Activated T-cell treated with anti-CD3 and anti-CD28 coated beads for 1 hour (primary cell): ENCODE measurements at regions not wholly inside any gene's neighbourhood (a gene's known extent, or its start where the extent isn't known, plus 50 kb on each side); places are given as distances from the start of the nearest gene placed in this dataset.

Experiments
- DNase-seq: peaks from one replicate; pipeline ENCODE4 v3.0.0-alpha.2; 2020; ENCODE audit warnings: low read depth

DNA sequence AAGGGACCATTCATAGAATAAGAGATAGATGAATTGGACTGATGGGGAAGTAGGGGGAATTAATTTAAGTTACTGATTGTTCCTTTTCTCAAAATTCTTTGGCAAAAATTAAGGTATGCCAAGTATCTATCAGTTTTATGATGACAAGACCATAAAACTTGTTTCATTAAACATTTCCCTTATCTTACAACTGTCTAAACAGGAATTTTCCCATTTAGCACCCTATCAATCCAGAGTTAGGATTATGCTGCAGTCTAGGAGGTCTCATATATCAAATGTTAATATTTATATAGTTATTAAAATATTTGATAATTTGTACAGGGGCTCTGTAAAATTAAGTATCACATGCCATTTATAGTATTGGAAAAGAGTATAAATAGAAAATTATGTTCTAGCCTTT, 51.5 kb upstream of the ARID1B start:
- no peak for DNase-seq

- no peak for DNase-seq
Measured at GRCh38 chr6:156720691-156721685, 56.2 kb upstream of the ARID1B start.

- DNase-seq, result peak; percentile 51
Measured at GRCh38 chr6:156719720-156720563, 57.2 kb upstream of the ARID1B start.

GRCh38 chr6:156719395-156719719, 57.8 kb upstream of the ARID1B start:
- DNase-seq, result no peak

- DNase-seq, result no peak
Measured at GRCh38 chr6:156718647-156719394, 58.4 kb upstream of the ARID1B start.

DNA sequence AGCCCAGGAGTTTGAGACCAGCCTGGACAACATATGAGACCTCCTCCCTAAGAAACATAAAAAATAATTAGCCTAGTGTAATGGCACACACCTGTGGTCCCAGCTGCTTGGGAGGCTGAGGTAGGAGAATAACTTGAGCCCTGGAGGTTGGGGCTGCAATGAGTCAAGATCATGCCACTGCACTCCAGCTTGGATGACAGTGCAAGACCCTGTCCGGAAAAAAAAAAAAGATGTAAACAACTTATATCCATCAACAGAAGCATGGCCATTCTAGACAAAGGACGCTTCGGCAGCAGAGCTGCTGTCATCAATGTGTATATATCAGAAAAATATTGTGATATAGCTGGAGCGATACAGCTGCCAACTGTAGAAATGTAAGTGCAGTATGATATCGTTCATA, 59.6 kb upstream of the ARID1B start:
- DNase-seq, result no peak

DNA sequence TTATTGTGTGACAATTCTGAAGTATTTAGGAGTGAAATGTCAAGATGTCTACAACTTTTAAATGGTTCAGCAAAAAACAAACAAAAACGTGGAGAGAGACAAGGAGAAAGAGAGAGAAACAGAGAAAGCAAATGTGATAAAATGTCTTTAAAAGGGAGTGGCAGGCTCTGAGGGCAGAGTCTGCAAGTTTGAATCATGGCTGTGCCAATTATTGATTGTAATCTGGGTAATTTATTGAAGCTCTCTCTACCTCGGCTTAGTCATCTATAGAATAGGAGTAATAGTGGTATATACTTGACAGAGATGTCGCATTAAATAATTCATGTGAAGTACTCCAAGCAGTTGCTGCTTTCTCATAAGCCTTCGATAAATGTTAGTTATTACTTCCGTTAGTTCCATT, 61.3 kb upstream of the ARID1B start:
- DNase-seq, result no peak

DNA sequence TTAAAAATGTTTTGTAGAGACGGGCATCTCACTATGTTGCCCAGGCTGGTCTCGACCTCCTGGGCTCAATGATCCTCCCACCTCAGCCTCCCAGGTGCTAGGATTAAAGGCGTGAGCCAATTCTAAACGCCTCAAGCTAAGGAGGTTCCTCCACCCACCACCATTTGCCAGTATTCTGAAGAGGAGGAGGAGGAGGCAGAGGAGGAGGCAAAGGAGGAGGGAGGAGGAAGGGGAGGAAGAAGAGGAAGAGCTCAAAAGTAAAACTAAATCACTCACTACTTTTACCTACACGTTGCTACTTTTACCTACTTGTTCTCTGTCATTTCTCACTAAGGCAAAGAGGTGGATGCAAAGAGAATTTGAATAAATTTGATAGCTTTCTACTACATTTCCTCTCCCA, 63.6 kb upstream of the ARID1B start:
- DNase-seq, result no peak

- DNase-seq, result no peak
Measured at GRCh38 chr6:156710479-156710878, 66.7 kb upstream of the ARID1B start.

DNA sequence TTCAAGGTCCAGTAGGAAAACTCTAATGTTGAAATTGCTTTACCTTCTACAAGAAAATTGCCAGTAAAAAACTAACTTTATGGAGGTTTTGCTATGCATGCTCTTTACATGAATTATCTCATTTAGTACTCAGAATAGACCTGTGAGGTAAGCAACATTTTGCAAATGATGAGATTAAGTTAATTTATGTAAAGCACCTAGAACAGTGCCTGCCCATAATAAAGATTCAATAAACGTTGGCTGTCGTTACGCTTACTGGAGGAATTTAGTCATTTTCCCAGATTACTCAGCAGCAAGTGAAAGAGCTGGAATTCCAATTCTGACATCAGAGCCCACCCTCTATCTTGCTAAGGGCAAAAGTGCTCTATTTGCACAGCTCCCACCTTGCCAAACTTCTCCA, 69.4 kb upstream of the ARID1B start:
- no peak for DNase-seq

DNA sequence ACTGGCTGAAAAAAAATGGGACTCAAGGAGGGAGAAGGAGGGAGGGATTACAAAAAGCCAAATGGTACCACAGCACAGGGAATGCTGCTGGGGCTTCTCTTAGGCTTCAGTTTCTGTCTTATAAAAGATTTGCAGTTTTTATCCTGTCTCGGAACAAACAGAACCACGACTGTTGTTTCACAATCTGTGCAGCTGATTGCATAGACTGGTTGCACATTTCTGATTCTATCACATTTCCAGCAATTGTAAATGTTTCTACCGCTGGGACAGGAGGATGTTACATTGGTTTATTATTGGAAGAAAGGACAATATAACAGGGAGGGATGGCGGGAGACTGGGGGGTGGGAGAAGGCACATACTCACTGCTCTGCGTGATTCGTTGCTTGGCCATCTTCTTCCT, 73.5 kb upstream of the ARID1B start:
- no peak for DNase-seq

GRCh38 chr6:156701966-156702365, 75.2 kb upstream of the ARID1B start:
- DNase-seq, result no peak

DNA sequence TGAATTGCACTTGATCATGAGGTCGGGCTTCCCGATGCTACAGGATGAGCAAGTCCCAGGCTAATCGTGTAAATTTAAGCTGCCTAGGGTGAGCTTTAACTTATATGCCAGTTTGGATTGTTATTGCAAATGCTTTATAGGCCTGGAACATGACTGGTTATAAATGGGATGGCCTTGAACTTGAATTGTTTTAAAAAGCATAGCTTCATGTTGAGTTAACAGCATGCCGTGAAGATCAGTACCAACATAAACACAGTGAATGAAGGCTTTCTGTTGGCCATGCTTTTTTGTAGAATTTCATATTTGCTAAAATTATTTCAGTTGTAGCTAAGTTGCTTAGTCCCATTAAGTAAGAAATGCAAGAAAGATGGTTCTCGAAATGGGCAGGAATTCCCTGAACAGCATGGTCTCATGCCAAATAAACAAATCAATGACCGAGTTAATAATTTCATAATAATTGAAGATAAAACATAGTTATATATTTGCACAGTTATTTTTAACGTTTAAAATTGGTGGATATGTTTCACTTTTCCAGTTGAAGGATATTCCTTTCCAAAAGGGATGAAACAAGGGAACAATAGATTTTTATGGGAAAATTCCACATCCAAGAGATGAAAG, 76.6 kb upstream of the ARID1B start:
- DNase-seq, result no peak

DNA sequence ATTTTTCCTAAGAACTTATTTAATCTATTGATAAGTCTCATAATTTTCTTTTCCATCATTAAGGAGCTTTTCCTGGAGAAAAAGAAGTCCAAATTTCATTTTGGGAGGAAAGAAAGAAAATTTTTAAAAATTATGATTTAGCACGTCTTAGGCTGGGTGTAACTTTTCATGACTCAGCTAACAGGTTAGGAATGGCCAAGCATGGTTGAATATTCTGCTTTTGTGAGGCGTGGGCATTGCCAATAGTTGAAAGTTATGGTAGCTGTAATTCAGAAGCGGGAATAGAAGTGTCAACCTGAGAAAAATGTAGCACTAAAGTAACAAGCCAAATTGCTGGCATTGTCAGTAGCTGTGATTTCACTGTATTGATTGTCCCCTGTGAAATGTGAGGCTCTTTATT, 77.2 kb upstream of the ARID1B start:
- DNase-seq, result no peak

GRCh38 chr6:156699017-156699421, 78.2 kb upstream of the ARID1B start:
- DNase-seq, result no peak

- DNase-seq, result no peak
Measured at GRCh38 chr6:156698239-156699016, 78.8 kb upstream of the ARID1B start.

- no peak for DNase-seq
Measured at GRCh38 chr6:156697225-156697830, 79.8 kb upstream of the ARID1B start.

DNA sequence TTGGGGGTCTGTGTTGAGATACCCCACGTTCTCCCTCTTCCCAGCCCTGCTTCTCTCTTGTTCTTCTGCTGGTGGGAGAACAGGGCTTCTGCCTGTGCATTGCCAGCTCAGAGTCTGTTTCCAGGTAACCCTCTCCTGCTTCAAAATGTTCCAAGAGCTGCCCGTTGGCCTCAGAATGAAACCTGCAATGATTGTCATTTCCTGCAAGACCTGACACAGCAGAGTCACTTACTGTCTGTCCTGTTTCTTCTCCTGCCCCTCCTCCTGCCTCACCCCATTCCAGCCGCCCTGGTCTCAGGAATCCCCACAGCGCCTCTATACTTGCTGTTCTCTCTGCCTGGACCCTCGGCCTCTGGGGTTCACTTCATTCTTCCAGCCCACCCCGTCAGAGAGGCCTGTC, 81.4 kb upstream of the ARID1B start:
- DNase-seq, result no peak

DNA sequence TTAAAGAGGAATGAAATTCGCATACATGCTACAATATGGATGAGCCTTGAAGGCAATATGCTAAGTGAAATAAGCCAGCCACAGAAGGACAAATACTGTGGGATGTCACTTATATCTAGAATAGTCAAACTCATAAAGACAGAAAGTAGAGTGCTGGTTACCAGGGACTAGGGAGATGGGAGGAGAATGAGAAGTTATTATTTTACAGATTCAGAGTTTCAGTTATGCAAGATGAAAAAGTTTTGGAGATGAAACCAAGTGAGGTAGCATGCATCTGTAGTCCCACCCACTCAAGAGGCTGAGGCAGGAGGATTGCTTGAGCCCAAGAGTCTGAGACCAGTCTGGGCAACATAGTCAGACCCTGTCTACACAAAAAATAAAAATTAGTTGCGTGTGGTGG, 82.5 kb upstream of the ARID1B start:
- no peak for DNase-seq

DNA sequence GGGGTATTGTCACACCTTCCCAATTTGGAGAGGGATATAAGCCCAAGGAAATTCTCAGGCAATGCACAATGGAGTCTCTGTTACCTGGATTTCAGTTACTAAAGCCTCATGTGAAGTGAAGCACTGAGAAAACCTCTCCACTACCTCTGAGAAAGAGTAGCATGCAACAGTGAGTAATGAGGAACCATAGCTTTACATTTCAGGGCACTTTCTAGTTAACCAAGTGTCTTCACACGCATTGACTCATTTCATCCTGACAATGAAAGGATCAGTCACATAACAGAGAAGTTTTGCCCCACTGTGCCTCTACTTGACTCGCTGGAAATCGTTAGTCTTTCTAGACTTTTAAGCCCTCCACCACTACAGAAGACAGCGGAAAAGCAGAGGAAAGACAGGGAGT, 86.2 kb upstream of the ARID1B start:
- DNase-seq, result no peak

DNA sequence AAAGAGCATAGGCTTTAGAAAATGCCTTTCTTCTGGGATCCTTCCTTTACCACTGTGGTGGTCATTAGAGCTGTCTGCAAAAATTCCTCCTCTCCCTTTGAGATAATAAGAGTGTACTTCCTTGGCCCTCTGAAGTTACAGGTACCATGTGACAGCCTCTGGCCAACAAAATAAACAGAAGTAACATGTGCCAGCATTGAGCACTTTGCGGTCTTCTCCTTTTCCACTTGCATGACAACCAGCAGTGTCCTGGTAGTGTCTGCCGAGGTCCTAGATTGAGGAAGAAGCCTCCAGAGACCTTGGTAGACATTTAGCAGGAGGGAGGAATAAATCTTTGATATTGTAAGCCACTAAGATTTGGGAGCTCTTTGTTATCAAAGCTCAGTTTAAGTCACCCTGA, 87.5 kb upstream of the ARID1B start:
- no peak for DNase-seq
